ENCODE measurements at regions not wholly inside any gene's neighbourhood (a gene's known extent, or its start where the extent isn't known, plus 50 kb on each side); places are given as distances from the start of the nearest gene placed in this dataset.

- DNase-seq (ENCODE audit: low read depth): no peak
Observed at GRCh38 chr18:38483326-38483725, 917.7 kb upstream of the CELF4 start.

DNA sequence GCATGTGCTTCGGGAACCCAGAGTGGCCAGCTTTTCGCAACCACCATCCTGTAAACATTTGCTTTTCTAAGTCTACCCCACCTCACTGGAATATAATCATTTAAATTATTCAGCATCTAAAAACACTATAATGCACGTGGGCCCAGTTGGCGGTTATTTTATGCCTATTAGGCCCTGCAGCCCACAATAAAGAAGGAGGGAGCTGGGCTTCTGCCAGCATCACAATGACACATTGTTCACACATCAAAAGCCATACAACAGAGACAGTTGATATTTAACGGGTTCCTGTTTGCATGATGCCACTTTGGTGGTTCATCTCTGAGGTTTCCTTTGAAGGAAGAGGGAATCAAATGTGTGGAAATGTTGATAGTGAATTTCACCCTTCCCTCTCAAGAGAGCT is 916.0 kb upstream of the CELF4 start:
- DNase-seq (ENCODE audit: low read depth): no peak

DNA sequence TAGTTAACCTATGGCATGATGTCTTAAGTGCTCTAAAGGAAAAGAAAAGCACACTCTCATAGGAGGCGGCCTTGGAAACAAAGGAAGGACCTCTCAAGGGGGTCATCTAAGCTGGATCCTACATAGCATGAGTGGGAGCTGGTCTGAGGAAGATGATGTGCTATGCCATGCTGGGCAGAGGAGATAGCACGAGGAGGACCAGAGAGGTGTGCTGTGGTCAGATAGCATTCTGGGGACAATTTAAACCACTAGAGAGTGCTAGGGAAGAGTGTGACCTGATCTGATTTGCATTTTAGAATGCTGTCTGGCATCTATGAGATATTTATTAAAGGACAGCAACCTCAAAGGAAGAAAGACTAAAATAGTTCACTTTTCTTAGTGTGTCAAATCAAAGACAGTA is 910.1 kb upstream of the CELF4 start:
- DNase-seq (ENCODE audit: low read depth): no peak

DNA sequence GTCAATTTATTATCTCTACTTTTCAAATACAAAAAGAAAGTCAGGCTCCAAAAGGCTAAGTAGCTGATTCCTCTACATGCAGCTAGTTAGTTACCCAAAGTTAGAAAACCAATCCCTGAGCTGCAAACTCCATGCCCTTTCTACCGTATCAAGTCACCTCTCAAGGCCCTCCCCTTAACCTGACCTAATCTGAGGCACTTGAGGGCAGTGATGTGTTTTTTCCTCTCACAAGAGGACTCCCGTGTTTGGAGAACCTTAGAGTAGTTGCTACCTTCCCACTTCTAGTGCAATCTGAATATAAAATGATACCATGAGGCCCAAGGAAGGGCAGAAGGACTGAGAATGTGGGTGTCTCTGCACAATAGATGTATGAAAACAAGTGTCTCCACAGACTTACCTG is 907.9 kb upstream of the CELF4 start:
- no peak for DNase-seq (ENCODE audit: low read depth)

DNA sequence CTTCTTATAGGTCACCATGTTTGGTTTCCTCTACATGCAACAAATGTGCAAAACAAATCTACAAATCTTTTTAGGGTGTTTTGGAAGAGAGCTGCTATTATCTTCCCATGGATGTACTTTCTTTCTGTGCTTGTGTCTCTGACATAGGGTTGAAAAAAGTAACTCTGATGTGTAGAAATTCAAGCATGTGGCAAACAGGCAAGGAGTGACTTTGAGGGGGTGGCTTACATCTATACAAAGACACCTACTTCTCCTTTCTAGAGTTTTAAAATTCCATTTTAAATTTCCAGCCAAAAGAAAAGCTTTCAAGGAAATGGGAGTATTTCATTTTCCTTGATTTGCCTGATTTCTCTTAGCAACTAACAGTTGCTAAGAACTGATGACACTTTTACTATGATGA is 904.8 kb upstream of the CELF4 start:
- no peak for DNase-seq (ENCODE audit: low read depth)

GRCh38 chr18:38466426-38466825 is 900.8 kb upstream of the CELF4 start:
- no peak for DNase-seq (ENCODE audit: low read depth)

DNA sequence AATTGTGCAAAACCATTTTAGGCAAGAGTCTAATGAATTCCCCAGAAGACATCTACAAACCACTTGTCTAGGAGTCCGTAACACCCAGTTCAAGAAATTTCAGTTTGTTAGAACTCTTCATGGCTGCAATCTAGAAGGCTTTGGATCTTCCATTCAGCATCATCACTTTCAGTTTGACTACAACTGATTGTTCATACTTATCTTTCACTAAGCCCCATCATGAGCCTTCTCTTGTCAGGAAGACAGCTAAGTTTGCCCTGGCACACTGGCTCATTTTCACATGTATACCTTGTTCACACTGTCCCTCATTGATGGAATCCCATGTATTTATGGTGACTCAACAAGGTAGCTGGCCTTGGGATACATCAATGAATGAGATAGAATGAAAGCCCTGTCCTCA is 898.4 kb upstream of the CELF4 start:
- DNase-seq (ENCODE audit: low read depth): no peak

- no peak for DNase-seq (ENCODE audit: low read depth)
Observed at GRCh38 chr18:38460657-38461056, 895.1 kb upstream of the CELF4 start.

DNA sequence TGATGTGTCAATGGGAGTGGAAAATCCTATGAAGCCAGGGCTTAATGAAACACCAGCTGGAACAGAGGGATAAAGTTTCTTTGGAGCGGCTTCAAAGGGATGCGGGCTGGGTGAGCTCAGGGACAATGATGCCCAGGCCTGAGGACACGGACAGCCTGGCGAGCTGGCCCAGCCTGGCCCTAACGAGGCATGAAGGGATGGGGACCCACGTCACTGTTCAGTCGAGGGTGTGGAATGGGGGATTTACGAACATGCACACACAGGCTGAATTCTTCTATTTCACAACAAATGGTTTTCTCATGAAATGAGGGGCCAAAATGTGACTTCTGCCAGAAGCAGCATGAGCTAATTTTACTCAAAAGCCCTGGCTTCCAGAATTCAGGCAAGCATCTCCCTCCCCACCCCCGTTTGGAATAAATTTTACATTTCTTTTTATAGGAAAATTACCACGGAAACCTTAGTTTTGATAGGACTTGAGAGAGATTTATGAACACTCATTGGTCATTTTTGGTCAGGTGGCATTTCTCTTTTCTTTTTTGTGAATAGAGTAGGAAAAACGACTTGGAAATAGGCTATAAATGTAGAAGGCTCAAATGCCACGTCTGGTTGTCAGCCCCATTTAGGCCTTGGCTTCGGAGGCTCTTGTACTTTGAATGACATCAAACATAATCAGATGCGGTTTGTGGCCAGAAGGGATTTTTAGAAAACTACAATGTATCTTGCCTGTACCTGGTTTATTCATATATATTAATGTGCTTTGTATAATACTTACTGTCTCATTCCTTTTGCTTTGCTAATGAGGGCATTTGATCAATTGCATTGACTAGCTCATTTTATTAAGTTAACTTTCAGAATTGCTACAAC is 893.8 kb upstream of the CELF4 start:
- no peak for DNase-seq (ENCODE audit: low read depth)

- DNase-seq (ENCODE audit: low read depth): no peak
Observed at GRCh38 chr18:38458698-38459097, 893.1 kb upstream of the CELF4 start.

DNA sequence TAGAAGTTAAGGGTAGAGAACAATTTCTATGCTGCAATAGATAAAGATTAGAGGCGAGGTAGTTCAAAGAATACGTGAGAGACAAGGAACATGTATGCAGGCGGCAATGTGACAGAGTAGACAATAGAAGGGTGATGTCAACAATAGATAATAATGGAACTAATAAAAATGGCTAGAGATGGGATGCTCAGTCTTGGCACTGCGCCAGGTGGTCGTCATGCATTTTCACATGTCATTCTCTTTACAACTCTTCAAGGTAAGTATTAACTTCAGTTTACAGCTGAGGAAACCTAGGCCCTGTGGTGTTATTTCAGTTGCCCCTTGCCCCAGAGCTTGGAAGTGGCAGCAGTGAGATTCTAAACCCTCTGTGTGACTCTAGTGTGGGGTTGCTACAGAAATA is 890.7 kb upstream of the CELF4 start:
- no peak for DNase-seq (ENCODE audit: low read depth)

DNA sequence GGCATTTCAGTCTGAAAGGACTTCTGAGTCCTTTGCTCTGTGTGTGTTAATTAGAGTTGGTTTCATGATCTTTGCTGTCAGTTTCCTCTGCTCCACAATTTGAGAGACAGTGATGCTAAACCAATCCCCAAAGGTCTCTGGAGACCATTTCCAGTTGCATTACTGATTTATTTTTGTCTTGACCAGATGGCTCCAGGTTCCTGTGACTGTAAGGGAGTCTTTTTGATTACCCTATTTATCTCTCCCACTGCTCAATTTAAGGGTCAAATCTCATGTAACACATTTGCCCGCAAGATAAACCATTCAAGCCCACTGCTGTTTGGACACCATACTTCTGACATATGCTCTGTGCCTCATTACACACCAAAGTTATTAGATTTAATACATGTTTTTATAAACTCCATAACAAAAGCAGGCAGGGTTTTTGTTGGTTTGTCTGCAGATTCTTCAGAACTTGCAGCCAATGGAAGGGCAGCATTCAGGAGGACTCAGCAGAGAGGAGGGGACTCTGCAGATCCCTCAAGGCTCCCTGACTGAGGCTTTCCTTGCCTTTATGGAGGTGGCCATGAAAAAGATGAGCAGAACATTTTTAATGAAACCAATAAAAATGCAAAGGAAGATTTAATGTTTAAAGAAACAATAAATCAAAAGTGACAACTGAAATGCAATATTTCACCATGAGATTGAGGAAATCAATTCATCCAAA is 889.3 kb upstream of the CELF4 start:
- DNase-seq (ENCODE audit: low read depth): no peak

GRCh38 chr18:38453880-38454279 is 888.3 kb upstream of the CELF4 start:
- no peak for DNase-seq (ENCODE audit: low read depth)

GRCh38 chr18:38450876-38451275 is 885.3 kb upstream of the CELF4 start:
- DNase-seq (ENCODE audit: low read depth): no peak

DNA sequence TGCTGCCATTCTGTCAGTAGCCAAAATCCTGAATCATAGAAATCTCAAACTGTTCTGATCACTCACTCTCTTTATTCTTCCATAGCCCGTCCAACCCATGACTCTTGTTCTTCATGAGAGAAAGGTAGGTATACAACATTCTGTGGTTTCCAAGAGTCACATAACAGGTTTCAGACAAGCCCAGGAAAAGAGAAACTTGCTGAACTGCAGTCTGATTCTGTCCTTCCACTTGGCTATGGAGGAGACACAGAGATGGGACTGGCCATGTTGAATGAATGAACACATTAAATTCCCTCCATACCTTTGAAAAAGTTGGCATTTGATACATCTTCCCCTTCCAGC is 880.2 kb upstream of the CELF4 start:
- no peak for DNase-seq (ENCODE audit: low read depth)

- no peak for DNase-seq (ENCODE audit: low read depth)
Observed at GRCh38 chr18:38444971-38445803, 879.6 kb upstream of the CELF4 start.

- DNase-seq (ENCODE audit: low read depth): no peak
Observed at GRCh38 chr18:38427736-38428135, 862.1 kb upstream of the CELF4 start.

DNA sequence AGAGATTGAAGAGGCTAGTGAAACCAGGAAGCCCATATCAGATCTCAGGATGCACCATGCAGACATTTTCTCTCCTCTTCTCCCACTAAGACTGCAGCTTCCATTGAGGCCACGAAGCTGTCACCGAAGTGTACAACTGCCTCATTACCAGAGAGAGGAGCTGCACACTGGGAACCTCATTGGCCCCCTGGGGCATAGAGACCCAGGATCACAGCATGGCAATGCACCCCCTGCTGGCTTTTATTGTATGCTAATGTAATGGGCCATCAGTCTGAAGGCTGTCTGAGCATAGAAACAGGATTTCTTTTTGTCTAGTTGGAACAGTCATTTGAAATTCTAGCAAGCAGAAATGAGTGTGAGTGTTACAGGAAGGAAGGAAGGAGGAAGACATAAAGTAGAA is 861.6 kb upstream of the CELF4 start:
- DNase-seq (ENCODE audit: low read depth): no peak

GRCh38 chr18:38421872-38422615 is 856.4 kb upstream of the CELF4 start:
- DNase-seq (ENCODE audit: low read depth): no peak

DNA sequence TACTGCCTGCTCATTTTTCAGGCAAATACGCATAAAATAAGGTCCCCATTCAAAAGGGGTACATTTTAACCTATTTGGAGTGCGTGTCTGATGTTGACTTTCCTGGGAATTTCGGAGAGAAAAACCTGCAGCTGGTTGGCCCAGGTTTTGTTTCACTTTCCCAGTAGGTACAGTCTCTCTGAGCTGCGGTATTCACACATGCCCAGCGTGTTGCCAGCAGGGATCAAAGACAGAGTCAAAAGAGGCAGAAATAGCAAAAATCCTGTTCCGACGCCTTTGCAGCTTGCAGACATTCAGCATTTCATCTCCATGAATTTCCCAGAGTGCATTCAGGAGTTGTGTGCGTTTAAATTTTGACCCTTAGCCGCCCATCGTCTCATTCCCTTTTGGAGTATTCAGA is 855.4 kb upstream of the CELF4 start:
- no peak for DNase-seq (ENCODE audit: low read depth)

DNA sequence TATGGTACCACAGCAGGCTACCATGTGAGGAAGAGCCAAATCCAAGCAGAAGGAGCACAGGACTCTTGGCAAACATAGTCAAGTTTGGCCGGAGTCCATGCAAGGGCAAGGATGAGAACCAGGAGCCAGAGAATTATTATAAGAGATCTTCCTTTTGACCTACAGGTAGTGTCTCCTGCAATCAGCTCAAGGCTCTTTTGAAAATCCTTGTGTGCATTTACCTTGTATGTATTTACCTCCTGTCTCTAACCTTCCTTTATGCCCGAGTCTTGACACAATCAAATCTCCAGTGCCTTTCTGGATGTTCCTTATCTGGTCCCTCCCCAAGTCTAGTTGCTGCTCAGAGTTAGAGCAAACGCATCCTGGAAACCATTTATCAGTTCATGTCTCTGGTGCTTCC is 855.0 kb upstream of the CELF4 start:
- DNase-seq (ENCODE audit: low read depth): no peak

- DNase-seq (ENCODE audit: low read depth): no peak
Observed at GRCh38 chr18:38415811-38416210, 850.2 kb upstream of the CELF4 start.
